A673 (cell line): ENCODE measurements at regions not wholly inside any gene's neighbourhood (a gene's known extent, or its start where the extent isn't known, plus 50 kb on each side); places are given as distances from the start of the nearest gene placed in this dataset.

Source experiments
- EZH2 ChIP-seq: fragments of 200-600 bp; sonication (generic); IDR thresholded peaks from 2 replicates; pipeline ENCODE4 v1.6.1; 2017; ENCODE audit warnings: borderline replicate concordance, low read depth, mild to moderate bottlenecking, mixed read lengths, antibody characterized with exemption, low read length; ENCODE audit not compliant: poor library complexity, severe bottlenecking
- TF ChIP-seq, protein P1 (sequence below): fragments of 300-800, 200-600 bp; sonication (generic); conservative IDR thresholded peaks from 2 replicates; pipeline ENCODE4 v1.5.1; 2017; ENCODE audit warnings: low read depth, mild to moderate bottlenecking, antibody characterized with exemption, low read length, moderate library complexity, mixed read lengths

DNA sequence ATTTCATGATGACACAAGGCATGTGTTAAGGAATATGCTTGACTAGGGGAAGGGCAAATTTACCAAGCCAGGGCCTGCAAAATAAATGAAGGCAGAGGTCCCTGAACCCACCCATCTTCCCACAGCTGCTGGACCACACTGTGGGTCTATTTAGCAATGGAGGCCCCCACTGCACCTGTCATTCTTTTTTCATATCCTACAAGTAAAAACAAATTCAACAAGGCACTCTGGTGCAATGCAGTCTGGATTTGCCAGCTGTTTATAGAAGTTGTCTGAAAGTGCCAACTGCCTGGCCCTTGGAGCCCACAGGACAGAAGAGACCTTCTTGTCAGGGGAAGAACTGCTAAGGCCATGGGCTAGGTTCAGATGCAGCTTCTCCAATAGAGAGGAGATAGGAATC lies 112.8 kb upstream of the ATL2 start:
- TF ChIP-seq EZH2 = no peak
- TF ChIP-seq, protein P1, sequence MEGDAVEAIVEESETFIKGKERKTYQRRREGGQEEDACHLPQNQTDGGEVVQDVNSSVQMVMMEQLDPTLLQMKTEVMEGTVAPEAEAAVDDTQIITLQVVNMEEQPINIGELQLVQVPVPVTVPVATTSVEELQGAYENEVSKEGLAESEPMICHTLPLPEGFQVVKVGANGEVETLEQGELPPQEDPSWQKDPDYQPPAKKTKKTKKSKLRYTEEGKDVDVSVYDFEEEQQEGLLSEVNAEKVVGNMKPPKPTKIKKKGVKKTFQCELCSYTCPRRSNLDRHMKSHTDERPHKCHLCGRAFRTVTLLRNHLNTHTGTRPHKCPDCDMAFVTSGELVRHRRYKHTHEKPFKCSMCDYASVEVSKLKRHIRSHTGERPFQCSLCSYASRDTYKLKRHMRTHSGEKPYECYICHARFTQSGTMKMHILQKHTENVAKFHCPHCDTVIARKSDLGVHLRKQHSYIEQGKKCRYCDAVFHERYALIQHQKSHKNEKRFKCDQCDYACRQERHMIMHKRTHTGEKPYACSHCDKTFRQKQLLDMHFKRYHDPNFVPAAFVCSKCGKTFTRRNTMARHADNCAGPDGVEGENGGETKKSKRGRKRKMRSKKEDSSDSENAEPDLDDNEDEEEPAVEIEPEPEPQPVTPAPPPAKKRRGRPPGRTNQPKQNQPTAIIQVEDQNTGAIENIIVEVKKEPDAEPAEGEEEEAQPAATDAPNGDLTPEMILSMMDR = no peak
